ENCODE measurements at regions not wholly inside any gene's neighbourhood (a gene's known extent, or its start where the extent isn't known, plus 50 kb on each side); places are given as distances from the start of the nearest gene placed in this dataset.

DNA sequence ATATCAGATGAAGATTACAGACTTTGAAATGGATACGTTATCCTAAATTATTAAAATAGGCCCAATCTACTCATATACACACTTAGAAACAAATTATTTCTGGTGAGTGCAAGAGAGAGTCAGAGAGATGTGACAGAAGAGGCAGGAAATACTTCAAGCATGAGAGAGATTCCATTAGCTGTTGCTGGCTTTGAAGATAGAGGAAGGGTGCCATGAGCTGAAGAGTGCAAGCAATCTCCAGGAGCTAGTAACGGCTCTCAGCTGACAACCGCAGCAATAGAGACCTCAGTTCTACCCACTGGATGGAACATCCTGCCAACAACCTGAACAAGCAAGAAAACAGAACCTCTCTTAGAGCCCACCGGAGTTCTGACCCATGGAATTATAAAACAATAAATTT lies 270.7 kb upstream of the SLITRK3 start:
- H3K27me3 Mint-ChIP-seq (ENCODE audit: unreplicated experiment), result no peaks in the 10 kb centered on the region
- H3K9me3 Mint-ChIP-seq (ENCODE audit: unreplicated experiment), result no peaks in the 10 kb centered on the region
- no peak overlapping the region for H3K27ac Mint-ChIP-seq (ENCODE audit: unreplicated experiment)
- H3K4me3 Mint-ChIP-seq (ENCODE audit: unreplicated experiment), result no peak overlapping the region
- no peaks in the 10 kb centered on the region for H3K36me3 Mint-ChIP-seq (ENCODE audit: unreplicated experiment)
- DNase-seq, result no peak
- TF ChIP-seq, protein P1, sequence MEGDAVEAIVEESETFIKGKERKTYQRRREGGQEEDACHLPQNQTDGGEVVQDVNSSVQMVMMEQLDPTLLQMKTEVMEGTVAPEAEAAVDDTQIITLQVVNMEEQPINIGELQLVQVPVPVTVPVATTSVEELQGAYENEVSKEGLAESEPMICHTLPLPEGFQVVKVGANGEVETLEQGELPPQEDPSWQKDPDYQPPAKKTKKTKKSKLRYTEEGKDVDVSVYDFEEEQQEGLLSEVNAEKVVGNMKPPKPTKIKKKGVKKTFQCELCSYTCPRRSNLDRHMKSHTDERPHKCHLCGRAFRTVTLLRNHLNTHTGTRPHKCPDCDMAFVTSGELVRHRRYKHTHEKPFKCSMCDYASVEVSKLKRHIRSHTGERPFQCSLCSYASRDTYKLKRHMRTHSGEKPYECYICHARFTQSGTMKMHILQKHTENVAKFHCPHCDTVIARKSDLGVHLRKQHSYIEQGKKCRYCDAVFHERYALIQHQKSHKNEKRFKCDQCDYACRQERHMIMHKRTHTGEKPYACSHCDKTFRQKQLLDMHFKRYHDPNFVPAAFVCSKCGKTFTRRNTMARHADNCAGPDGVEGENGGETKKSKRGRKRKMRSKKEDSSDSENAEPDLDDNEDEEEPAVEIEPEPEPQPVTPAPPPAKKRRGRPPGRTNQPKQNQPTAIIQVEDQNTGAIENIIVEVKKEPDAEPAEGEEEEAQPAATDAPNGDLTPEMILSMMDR (IDR thresholded peaks at IDR 0.05; ENCODE audit: partially characterized antibody, unreplicated experiment), result no peak
- no peaks in the 10 kb centered on the region for H3K4me1 Mint-ChIP-seq (ENCODE audit: low read depth, unreplicated experiment)

DNA sequence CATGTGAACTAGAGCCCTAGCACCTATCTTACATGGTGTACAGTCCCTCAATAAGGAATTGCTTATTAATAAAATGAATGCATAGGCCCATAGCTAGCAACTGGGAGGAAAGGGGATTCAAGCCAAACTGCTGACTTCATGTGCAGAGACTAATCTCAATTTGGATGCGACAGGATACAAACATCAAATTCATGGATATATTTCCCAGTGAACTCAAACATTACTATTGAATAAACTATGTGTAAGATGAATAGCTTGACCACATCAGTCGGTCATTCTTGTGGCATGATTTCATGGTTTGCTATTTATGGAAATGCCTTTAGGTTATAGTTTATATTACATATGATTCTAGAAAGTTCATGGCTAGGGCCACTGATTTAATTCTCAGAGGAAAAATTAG lies 268.6 kb upstream of the SLITRK3 start:
- H3K9me3 Mint-ChIP-seq (ENCODE audit: unreplicated experiment), result no peaks in the 10 kb centered on the region
- H3K27me3 Mint-ChIP-seq (ENCODE audit: unreplicated experiment), result no peaks in the 10 kb centered on the region
- H3K4me1 Mint-ChIP-seq (ENCODE audit: low read depth, unreplicated experiment), result no peaks in the 10 kb centered on the region
- no peak for DNase-seq
- no peak overlapping the region for H3K4me3 Mint-ChIP-seq (ENCODE audit: unreplicated experiment)
- TF ChIP-seq, protein P1 (IDR thresholded peaks at IDR 0.05; ENCODE audit: partially characterized antibody, unreplicated experiment), result no peak
- no peak overlapping the region for H3K27ac Mint-ChIP-seq (ENCODE audit: unreplicated experiment)
- no peaks in the 10 kb centered on the region for H3K36me3 Mint-ChIP-seq (ENCODE audit: unreplicated experiment)

DNA sequence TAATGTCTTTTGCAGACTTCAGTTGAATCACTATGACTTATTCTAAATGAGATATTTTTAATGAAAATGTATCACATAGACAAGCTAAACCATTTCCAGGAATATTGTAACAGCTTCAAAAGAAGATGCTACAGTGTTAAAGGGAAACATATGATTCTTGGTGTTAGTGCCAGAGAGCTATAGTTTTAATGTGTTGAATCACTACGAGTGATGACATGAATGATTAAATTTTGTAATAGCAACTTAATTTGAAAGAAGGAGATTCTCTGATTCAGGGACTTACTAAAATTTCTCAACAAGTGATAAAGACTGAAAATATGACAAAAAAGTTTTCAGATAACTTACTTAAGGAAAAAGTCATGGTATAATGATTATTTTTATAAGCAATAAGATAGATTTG lies 267.3 kb upstream of the SLITRK3 start:
- Mint-ChIP-seq H3K27me3 (ENCODE audit: unreplicated experiment) (no peaks in the 10 kb centered on the region), H3K27ac (ENCODE audit: unreplicated experiment) (no peak overlapping the region), H3K4me3 (ENCODE audit: unreplicated experiment) (no peak overlapping the region), H3K9me3 (ENCODE audit: unreplicated experiment) (no peaks in the 10 kb centered on the region), H3K4me1 (ENCODE audit: low read depth, unreplicated experiment) (no peaks in the 10 kb centered on the region), H3K36me3 (ENCODE audit: unreplicated experiment) (no peaks in the 10 kb centered on the region)
- TF ChIP-seq, protein P1 (IDR thresholded peaks at IDR 0.05; ENCODE audit: partially characterized antibody, unreplicated experiment), result no peak
- DNase-seq, result no peak

DNA sequence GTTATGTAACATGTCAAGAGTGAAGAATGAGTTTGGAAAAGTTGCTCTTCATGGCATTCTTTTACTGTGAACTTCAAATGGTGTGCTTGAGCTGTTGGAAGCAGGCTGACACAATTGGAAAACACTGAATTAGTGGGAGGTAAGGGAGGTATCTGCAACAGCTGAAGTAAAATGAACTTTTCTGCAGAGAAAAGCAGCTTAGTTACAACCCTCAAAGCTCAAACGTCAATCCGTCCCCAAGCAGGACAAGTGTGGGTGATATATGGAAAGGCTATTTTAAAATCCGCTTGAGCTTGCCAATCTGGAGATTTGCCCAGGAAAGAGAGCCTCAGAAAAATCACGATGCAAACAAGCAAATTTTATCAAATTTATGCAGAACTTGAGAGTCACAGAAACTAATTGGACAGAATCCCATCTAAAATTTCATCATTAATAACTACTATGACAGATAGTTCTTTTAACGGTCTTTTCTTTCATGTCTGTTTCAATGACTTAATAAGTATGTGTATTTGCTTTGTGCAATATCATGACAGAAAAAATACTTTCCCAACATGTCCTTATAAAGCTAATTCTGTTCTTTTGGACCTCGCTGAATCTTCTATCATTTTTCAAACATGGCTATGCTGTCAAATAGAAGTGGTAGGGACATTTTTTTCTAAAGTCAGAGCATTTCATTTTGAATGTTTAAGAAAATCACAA lies 266.6 kb upstream of the SLITRK3 start:
- Mint-ChIP-seq H3K9me3 (ENCODE audit: unreplicated experiment) (no peaks in the 10 kb centered on the region), H3K4me1 (ENCODE audit: low read depth, unreplicated experiment) (no peaks in the 10 kb centered on the region), H3K27me3 (ENCODE audit: unreplicated experiment) (no peaks in the 10 kb centered on the region), H3K4me3 (ENCODE audit: unreplicated experiment) (no peak overlapping the region), H3K27ac (ENCODE audit: unreplicated experiment) (no peak overlapping the region), H3K36me3 (ENCODE audit: unreplicated experiment) (no peaks in the 10 kb centered on the region)
- no peak for DNase-seq
- TF ChIP-seq, protein P1 (IDR thresholded peaks at IDR 0.05; ENCODE audit: partially characterized antibody, unreplicated experiment), result no peak

DNA sequence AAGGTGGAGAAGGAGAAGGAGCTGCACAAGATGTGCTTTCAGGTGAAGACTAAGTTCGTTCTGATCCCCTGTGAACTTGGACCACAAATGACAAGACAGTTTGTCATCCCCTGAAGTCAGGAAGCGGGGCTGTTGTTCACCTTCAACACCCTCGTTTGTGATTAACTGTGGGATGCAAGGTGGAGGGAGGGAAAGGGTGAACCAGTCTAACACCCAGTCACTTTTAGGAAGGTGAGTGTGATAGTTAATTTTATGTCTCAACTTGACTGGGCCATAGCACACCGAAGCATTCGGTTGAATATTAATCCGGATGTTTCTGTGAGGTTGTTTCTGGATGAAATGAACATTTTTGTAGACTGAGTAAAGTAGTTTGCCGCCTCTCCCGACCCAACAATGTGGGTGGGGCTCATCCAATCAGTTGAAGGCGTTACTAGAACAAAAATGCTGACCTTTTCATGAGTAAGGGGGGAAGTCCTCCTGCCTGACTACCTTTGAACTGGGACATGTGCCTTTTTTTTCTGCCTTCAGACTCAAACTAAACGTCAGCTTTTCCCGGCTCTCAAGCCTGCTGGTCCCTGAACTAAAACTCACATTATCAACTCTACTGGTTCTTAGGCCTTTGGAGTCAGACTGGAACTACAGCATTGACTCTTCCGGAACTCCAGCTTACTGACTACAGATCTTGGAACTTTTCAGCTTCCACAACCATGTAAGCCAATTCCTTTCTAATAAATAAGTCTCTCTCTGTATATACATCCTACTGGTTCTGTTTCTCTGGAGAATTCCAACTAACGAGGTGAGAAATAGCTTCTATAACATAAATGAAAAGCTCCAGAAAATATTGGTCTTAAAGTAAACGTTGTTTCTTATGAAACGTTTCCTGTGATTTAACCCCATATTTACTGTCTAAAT lies 264.0 kb upstream of the SLITRK3 start:
- TF ChIP-seq, protein P1 (IDR thresholded peaks at IDR 0.05; ENCODE audit: partially characterized antibody, unreplicated experiment), result no peak
- no peaks in the 10 kb centered on the region for H3K36me3 Mint-ChIP-seq (ENCODE audit: unreplicated experiment)
- H3K9me3 Mint-ChIP-seq (ENCODE audit: unreplicated experiment), result no peaks in the 10 kb centered on the region
- no peak for DNase-seq
- no peak overlapping the region for H3K4me3 Mint-ChIP-seq (ENCODE audit: unreplicated experiment)
- H3K27ac Mint-ChIP-seq (ENCODE audit: unreplicated experiment), result no peak overlapping the region
- no peaks in the 10 kb centered on the region for H3K4me1 Mint-ChIP-seq (ENCODE audit: low read depth, unreplicated experiment)
- H3K27me3 Mint-ChIP-seq (ENCODE audit: unreplicated experiment), result no peaks in the 10 kb centered on the region

All from glutamatergic neuron (in vitro differentiated cells).